ENCODE measurements at regions not wholly inside any gene's neighbourhood (a gene's known extent, or its start where the extent isn't known, plus 50 kb on each side); places are given as distances from the start of the nearest gene placed in this dataset.
"Not testable (repeated sequence)": the region's sequence is repeated elsewhere in the genome, so short reads cannot be mapped to it uniquely, and the experiment has no call there.

GRCh38 chr4:81595798-81596610 lies 124.3 kb upstream of the RASGEF1B start:
- DNase-seq (ENCODE audit: low read depth), result no peak

- no peak for DNase-seq (ENCODE audit: low read depth)
Measured at GRCh38 chr4:81595287-81595686, 123.6 kb upstream of the RASGEF1B start.

DNA sequence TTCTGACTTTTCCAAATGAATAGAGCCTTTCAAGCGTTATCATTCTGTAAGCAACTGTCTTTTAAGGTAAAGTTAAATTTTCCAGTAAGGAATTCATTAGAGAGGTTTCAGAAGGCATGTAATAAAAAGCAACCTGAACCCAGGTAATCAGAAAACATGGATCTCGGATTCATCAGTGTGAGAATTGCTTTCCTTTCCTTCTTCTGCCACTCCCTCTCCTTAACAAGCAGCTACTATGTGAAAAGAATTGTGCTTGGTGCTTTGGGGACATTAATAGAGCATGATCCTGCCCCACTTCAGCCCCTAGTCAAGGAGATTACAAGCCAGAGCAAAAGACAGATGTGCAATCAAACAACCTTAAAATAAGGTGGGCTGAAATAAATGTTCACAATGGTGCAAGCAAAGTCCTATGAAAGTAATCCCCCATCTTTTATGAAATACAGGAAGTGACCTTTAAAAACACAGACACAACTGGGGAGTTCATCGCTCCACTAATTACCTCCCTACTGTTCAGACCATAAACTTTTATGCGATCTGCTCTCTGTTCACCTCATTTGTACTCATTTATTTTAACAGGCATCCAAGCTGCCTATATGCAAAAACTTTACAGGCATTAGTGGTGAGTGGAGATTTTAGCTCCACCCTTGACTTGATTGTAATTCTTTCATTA lies 122.9 kb upstream of the RASGEF1B start:
- DNase-seq (ENCODE audit: low read depth), result no peak

DNA sequence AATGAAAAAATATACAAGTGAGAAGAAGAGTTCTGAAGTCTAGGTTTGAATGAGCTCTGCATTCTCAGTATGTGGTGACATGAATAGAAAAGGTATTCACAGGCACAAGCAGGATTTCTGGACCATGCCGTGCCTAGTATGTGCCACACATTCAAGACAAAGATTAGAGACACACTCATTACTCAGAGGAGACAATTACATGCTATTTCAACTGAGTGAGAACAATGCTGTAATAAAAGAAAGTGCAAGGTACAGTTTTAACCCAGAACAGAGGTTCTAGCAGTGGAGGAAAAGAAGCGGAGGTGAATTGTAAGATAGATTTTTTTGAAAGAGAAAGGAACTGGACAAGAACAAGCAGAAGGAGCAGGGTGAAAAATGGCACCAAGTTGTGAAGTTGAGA lies 121.0 kb upstream of the RASGEF1B start:
- DNase-seq (ENCODE audit: low read depth), result no peak

- DNase-seq (ENCODE audit: low read depth), result no peak
Measured at GRCh38 chr4:81590596-81590995, 118.9 kb upstream of the RASGEF1B start.

DNA sequence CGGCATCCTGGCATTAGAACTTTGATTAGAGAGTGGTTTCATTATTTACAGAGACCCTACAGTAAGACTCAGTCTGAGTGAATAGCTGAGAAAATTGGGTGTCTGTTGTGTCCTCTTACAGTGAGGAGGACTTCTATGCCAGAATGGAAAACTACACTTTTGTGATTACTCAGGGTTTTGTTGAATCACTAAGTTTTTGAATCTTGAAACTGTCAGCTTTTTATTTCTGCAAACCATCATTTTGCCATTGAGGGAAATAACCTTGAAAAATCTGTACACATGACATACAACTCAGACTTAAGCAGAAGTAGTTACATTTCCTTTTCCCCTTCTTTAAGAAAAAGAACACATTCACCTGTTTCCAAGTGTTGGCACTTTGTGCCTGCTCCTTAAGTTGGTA lies 117.6 kb upstream of the RASGEF1B start:
- no peak for DNase-seq (ENCODE audit: low read depth)

DNA sequence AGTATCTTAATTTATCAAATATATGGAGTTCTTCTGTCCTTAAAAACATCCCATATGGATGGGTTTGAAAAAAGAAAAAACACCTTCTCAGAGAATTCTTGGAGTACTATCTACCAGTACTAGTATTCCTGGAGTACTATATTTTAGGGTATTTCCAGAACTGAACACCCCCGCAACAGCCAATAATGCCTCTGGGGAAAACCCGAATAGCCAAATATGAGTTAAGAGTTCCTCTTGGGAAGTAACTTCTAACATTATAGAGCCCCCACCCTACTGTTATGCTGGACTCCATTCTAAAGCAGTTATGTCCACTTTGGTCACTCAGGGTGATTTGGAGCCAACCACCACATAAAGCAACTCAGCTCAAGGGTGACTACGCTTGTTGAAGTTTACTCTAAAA lies 115.0 kb upstream of the RASGEF1B start:
- no peak for DNase-seq (ENCODE audit: low read depth)

- not testable (repeated sequence) for DNase-seq (ENCODE audit: low read depth)
Measured at GRCh38 chr4:81580994-81581374, 109.3 kb upstream of the RASGEF1B start.

DNA sequence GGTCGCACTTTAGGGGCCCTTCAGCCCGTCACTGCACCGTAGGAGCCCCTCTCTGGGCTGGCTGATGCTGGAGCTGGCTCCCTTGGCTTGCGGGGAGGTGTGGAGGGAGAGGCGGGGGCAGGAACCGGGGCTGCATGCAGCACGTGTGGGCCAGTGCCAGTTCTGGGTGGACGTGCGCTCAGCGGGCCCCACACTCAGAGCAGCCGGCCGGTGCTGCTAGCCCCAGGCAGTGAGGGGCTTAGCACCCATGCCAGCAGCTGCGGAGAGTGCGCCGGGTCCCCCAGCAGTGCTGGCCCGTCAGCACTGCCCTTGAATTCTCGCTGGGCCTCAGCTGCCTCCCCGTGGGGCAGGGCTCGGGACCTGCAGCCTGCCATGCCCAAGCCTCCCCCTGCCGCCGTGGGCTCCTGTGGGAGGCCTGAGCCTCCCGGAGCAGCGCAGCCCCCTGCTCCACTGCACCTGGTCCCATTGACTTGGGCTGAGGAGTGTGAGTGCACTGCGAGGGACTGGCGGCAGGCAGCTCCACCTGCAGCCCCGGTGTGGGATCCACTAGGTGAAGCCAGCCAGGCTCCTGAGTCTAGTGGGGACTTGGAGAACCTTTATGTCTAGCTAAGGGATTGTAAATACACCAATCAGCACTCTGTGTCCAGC lies 108.8 kb upstream of the RASGEF1B start:
- DNase-seq (ENCODE audit: low read depth), result no peak

DNA sequence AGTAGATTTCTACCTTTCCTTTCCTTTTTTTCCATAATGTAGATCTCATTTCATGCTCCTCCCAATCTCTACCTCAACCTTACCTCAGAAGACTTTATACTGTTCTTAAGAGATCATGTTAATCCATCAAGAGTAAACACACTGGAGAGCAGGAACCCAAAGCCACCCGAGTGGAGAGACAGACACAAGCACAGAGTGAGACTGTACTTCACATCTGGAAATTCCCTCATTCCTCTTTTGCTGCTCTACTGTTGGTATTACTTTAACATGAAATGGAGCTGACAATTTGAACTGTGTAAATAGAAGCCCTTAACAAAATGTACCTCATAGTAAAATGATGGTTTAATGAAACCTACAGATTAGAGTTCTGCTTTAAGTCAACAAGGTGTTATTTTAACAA lies 105.7 kb upstream of the RASGEF1B start:
- no peak for DNase-seq (ENCODE audit: low read depth)

GRCh38 chr4:81574991-81575390 lies 103.3 kb upstream of the RASGEF1B start:
- no peak for DNase-seq (ENCODE audit: low read depth)

GRCh38 chr4:81573840-81574239 lies 102.1 kb upstream of the RASGEF1B start:
- no peak for DNase-seq (ENCODE audit: low read depth)

GRCh38 chr4:81572402-81572801 lies 100.7 kb upstream of the RASGEF1B start:
- DNase-seq (ENCODE audit: low read depth), result no peak

GRCh38 chr4:81571105-81571504 lies 99.4 kb upstream of the RASGEF1B start:
- DNase-seq (ENCODE audit: low read depth), result no peak

DNA sequence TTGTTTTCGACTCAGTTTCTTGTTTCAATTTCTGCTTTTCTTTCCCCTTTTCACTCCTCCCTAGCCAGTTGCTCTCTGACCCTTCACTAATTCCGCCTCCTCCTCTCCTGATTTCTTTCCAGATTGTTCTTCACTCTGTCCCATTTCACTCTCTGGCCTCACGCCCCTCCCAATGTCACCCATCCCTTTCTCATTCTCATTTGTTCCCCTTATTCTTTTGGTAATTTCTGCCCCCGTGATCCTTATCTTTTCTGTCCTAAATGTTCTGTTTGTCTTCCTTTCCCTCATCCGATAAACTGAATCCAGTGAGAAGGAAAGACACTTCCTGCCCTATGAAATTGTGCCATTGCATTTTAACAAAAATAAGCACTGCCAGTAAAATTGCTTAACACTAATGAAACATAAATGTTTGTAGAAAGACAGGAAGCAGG lies 94.5 kb upstream of the RASGEF1B start:
- no peak for DNase-seq (ENCODE audit: low read depth)

GRCh38 chr4:81565142-81565870 lies 93.6 kb upstream of the RASGEF1B start:
- no peak for DNase-seq (ENCODE audit: low read depth)

- DNase-seq (ENCODE audit: low read depth), result no peak
Measured at GRCh38 chr4:81564025-81564424, 92.3 kb upstream of the RASGEF1B start.

DNA sequence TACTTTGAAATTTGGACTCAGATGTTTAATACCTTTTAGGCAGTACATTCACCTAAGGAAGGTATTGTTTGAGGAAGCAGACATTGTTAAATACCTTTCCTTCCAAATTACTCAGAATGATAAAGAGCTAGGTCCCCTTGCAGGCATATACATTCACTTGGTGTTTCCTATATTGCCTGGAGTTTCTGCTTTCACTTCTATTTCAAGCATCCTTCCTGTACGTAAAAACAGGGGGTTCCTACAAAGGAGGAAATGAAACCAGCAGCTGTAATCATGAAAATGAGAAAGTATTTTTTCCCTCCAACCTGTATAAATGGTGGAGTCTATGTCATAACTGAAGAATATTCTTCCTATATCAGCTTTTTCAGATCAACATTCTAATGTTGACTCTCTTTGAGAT lies 90.4 kb upstream of the RASGEF1B start:
- no peak for DNase-seq (ENCODE audit: low read depth)

GRCh38 chr4:81557306-81557705 lies 85.6 kb upstream of the RASGEF1B start:
- DNase-seq (ENCODE audit: low read depth), result no peak

DNA sequence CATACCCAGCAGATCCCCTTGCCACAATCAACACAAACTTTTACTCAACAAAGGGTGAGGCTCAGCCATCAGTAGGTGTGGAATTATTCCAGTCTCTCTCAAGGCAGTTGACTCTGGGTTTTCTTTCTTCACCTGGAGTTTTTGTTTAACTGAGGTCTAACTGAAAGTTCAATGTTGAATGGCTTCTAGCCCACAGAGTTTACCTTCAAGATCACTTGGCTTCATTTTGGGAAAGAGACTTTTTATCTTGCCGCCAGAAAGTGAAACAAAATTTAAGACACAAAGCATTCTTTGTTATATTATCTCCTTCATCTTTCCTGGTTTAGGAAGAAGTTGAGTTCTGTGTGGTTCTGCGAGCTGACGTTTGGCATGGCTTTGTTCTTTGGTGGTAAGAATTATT lies 83.8 kb upstream of the RASGEF1B start:
- no peak for DNase-seq (ENCODE audit: low read depth)

- no peak for DNase-seq (ENCODE audit: low read depth)
Measured at GRCh38 chr4:81552086-81552485, 80.4 kb upstream of the RASGEF1B start.

- no peak for DNase-seq (ENCODE audit: low read depth)
Measured at GRCh38 chr4:81550388-81550859, 78.7 kb upstream of the RASGEF1B start.
